ENCODE measurements at regions not wholly inside any gene's neighbourhood (a gene's known extent, or its start where the extent isn't known, plus 50 kb on each side); places are given as distances from the start of the nearest gene placed in this dataset.
"Not testable (repeated sequence)": the region's sequence is repeated elsewhere in the genome, so short reads cannot be mapped to it uniquely, and the experiment has no call there.

DNA sequence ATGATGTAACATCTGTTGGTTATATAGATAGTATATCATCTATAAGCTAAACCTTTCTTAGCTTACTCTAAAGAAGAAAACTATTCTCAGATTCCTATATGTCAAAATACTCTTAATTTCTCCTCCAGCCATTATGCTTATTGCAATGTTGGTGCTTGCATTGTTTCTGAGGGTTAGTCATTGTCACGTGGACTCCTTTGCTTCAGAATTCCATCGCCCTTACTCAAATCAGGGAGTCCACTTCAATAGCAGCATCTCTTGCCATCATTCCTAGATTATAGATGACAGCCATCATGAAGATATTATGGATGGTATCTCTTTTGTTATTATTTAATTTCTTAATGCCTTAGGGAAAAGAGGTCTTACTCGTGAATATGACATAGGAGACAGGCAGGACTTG, 776.1 kb downstream of the TENT5A start:
- DNase-seq = no peak

DNA sequence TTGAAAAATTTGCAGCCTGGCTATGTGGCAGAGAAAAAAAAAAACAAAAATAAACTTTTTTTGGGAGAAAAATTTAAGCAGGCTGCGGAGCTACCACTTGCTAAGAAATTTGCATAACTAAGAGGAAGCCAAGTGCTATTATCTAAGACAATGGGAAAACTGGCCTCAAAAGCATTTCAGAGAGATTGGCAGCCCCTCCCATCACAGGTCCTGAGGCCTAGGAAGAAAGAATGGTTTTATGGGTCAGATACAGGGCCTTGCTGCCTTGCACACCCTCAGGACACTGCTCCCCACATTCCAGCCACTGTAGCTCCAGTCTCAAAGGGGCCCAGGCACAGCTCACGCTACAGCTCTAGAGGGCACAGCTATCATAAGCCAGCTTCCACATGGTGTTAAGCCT, 777.9 kb downstream of the TENT5A start:
- DNase-seq = no peak

DNA sequence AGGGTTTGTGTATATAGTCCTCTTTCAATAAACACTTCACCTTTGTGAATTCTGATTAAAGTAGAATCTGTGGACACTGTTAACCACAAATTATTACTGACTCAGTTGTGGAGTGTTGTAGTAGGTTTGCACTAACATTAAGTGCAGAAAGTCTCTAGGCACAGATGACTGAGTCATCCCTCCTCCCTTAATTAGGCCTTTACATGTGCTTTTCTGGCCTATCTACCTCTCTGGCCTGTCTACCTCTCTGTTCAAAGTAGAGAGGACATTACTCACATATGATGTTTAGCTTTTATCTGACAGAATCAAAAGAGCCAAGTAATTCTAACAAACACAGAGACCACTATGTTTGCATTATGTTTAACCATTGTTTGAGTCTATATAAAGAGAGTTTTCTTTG, 783.0 kb downstream of the TENT5A start:
- DNase-seq = no peak

DNA sequence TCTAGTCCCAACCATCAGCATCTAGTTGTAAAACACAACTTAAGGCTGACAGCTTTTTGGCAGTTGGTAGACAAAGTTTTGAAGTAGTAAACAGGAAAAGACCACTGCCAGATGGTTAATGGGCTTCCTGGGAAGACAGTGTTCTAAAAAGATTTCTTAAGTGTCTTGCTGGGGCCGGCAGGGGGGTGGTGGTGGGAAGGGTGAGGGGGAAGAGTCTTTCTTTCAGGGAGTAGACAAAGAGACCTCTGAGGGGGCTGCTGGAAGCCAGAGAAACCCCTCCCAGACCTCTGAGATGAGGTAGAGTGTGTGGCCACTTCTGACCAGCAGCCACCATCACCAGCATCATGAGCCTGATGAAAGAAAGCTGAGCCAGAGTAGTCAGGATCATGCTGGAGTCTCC, 784.9 kb downstream of the TENT5A start:
- DNase-seq = no peak

DNA sequence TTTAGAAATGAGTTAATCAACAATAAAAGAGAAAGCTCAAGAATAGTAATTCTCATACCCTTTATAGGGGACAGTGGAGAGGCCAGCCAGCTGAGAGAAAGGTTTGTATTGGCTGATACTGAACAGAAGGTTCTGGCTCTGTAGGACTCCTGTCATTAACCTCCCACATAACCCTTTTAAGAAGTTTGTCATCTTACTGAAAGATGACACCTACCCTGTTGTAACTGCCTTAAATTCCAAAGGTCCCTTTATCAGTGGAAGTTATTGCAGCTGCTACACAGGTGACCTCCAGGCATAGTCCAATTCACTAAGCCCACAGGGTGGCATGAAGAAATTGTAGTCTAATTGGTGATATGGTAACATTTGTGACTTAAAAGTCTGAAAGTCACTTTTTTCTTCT, 790.1 kb downstream of the TENT5A start:
- no peak for DNase-seq

DNA sequence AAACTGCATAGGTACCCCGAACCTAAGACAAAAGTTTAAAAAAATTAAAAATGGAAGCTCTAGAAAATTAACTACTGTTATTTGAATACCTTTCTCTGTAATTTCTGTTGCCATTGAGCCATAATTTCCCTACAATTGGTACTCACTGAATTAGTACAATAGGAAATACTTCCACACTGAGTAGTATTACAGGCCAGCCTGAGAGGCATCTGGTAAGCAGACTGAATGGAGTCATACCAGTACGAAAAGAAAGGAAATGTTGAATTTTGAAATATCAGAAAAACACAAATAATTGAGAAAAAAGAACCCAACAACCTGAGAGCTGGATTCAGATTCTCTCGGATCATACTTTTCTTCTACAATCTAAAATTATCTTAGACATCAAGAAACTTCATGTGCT, 791.3 kb downstream of the TENT5A start:
- DNase-seq = no peak

DNA sequence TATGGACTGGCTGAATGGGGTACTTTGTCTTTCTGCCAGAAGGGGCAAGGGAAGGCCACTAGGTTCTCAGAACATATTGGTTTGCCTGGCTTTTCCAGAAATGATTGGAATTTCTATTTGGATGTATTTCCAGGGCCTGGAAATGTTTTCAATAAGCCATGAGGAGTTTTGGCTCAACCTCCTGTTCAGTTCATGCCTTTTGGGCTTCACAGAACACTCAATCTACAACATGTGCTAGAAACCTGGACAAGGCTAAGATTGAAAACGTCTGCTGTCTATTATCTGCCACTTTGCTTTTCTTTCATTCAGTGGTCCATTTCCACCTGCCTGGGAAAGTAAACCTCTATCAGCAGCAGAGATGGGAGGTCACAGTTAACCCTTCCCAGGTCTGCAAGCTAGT, 793.4 kb downstream of the TENT5A start:
- peak; percentile 19 for DNase-seq

DNA sequence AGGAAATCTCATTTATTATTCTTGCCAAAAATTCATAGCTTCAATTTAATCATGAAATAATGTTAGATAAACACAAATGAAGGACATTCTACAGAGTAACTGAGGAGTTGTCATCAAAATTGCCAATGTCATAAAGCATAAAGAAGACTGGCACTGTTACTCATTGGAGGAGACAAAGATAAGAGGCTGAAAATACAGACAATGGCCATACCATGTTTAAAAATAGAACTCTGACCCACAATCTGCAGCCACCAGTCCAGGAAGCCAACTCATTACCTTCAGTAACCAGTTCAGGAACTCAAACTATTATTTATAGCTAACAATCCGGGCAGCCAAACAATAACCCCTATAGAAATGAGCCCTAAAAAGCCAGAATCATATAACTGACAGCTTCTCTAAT, 795.6 kb downstream of the TENT5A start:
- peak; percentile 10 for DNase-seq

DNA sequence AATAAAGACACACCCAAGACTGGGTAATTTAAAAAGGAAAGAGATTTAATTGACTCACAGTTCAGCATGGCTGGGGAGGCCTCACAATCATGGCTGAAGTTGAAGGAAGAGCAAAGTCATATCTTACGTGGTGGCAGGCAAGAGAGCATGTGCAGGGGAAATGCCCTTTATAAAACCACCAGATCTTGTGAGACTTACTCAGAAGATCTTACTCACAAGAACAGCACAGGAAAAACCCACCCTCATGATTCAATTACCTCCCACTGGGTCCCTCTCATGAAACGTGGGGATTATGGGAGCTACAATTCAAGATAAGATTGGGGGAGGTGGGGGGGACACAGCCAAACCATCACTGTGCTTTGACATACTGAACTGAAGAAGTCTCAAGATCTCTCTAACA, 800.0 kb downstream of the TENT5A start:
- DNase-seq = not testable (repeated sequence)

DNA sequence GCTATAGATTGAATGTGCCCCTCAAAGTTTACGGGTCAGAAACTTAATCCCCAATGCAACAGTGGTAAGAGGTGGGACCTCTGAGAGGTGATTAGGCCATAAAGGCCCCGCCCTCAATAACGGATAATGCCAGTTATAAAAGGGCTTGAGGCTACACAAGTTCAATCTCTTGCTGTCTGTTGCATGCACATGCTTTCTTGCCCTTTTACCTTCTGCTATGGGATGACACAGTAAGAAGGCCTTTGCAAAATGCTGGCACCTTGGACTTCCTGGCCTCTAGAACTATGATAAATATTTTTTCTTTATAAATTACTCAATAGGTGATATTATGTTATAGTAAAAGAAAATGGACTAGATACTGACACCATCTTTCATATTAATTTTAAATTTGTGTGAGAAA, 806.1 kb downstream of the TENT5A start:
- DNase-seq = no peak

DNA sequence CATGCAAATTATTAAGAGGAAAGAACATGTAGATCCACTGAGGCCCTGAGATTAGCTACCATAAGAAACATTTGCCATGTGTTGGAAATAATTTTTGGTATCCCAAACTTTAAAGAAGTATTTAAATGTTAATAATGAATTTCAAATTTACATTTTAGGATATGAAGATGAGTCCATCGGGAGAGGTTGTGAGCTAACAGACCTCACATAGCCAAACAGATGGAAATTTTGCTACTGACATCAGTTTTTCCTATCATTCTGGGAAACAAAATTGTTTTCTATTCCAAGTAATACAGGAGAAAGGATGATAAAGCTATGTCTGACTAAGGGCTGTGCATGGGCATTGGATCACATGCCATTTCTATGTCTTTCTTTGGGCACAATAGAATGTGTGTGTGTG, 809.6 kb downstream of the TENT5A start:
- DNase-seq = no peak

DNA sequence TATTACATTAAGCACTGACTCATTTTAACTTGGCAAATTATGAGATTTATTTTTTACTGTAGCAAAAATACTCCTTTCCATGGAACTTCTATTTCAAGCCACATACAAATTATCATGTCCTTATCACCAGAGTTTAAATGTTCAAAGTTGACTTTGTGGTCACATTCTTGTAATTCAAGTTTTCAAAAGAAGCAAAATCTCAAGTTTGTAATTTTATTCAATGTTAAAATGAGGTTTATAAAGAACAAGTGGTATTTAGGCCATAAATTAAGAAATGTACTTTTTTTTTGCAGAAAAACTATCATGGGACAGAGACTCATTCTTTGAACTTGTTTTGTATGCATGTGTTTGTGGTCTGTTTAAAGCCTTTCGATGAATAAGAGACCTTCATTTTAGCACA, 811.5 kb downstream of the TENT5A start:
- DNase-seq = no peak

DNA sequence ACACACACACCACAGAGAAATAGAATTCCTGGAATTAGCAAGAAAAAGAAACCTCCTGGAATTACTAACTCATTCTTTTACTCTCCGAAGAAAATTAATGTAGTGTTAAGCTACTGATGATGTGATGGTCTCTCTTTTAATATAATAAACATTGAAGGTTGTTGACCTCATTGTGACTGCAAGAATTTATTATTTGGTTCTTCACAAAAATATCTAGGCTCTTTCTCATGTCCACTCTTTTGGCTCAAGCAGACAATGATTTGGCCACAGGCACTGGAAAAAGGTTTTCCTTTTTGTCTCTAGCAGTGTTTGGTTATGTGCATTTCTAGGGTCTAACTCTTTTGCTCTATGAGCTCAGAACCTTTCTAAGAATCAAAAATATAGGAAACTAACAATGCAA, 811.9 kb downstream of the TENT5A start:
- DNase-seq = no peak

DNA sequence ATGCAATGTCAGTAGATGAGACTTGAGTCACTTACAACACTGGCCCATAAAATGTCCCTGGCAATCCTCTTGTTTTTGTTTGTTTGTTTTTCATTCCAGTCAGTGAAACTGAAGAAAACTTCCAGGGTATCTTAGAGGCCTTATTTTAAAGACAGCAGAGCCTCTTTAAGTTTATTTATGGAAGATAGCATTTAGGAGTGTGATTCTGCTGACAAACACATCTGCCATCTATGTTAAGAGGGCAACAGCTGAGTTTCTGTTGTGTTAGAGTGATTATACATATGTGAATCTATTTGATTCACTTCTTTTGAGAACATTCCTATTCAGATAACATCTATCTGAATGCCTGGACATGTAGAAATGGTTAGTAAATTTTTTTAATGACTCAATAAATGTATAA, 812.6 kb downstream of the TENT5A start:
- no peak for DNase-seq

DNA sequence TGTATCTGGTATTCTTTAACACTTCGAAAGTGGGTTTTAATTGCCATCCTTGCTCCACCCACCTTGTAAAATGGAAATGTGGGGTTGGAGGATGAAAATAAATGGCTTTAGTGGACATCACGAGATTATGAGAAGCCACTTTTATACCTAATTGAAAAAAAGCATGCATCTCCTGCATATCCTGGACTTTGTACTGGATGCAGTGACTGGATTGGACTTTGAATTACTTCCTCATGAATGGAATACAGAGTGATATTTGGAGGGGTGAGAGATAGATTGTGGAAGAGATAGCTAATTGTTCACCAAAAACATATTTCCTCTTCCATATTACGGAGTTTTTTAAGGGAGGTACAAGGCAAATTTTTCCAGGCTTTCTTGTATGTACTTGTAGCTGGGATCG, 813.0 kb downstream of the TENT5A start:
- DNase-seq = no peak

DNA sequence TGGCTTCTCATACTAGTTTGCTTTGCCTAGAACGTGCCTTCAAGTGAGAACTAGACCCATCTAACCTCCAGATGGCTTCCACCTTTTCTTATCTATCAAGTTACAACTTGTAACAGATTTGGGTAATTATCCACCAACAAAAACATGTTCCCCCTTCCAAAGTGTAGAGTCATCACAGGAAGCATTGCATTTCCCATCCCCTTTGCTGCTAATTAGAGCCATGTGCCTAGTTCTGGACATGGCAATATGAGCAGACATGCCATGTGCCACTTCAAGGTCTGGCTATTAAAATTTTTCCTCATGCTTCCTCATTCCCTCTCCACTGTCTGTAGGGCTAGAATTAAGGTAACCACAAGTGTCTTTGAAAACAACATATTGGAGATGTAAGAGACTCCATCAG, 814.4 kb downstream of the TENT5A start:
- no peak for DNase-seq

DNA sequence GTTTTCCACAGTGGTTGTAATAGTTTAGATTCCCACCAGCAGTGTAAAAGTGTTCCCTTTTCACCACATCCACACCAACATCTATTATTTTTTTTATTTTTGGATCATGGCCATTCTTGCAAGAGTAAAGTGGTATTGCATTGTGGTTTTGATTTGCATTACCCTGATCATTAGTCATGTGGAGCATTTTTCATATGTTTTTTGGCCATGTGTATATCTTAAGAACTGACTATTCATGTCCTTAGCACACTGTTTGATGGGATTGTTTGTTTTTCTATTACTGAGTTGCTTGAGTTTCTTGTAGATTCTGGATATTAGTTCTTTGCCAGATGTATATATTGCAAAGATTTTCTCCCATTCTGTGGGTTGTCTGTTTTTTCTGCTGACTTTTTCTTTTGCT, 820.1 kb downstream of the TENT5A start:
- DNase-seq = no peak

DNA sequence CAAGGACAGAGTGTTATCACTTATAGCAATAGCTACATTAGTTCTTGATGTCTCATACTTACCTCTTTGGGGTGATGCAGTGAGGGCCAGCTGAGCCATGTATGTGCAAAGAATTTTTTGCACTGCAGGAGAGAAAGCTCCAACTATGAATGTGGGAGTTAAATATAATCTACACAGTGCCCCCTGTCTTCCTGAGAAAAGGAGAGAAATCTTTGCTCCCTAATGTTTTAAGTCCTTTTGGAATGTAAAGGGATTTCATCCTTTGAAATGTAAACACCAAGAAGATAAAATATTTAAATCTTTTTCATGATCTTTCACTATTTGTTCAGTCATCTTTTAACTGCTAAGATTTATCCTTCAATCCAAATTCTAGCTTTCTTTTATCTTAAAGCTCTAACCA, 822.1 kb downstream of the TENT5A start:
- no peak for DNase-seq

DNA sequence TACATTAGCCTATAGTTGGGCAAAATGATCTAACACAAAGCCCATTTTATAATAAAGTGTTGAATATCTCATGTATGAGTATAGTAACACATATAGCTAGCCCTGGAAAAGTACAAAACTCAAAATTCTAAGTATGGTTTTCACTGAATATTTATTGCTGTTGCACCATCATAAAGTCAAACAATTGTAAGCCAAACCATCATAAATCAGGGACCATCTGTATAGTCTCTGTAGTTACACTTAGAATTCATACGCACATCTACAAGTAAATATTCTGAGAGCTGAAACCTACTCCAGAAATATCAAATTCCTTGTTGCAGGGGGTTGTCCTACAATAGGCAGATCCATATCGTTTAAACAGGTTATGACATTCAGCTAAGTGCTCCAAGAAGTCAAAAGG, 817.3 kb downstream of the BCKDHB start:
- DNase-seq = no peak

DNA sequence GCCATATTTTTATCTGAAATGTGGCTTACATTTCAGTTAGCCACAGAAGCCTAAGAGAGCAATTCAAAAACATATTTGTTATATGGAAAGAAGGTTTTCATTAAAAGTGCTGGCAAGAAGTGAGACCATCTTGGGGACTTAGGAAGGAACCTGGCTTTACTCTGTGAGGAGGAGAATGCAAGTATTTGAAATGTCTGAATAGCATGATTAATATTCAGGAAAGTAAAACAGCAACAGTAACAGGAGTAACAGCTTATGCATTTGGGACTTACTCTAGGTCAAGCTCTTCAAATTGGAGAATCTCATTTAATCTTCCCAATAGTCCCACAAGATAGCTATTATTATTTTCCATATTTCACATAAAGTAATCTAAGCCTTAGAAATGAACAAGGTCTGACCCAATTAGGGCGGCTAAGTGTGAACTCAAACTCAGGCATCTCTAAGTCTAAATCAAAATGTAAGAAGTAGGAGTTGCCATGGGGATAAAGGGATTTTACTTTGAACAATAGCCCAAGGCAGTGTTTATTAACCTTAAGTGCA, 816.5 kb downstream of the BCKDHB start:
- no peak for DNase-seq

DNA sequence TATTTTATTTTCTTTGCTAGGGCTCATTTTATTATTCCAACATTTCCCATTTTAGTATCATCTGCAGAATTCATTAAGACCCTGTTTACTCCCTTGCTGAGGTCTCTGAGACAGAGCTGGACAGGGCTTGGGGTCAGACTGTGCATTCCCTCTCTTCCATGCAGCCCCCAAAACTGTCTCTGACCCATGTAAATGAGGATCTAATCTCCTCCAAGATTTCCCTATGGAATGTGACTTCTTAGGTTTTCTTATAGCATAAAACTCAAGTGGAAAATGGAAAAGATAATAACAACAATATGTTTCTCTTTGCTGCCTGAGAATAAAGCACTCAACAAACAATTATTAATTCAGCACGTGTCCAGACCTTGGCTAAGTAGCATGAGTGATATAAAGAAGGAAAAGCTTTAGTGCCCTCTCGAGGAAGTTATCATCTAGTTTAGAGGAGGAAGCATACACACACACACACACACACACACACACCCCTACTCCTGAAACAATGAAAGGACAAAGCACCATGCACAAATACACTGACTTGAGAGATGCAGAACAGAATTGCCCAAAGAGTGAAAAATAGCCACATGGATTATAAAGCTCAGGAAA, 815.5 kb downstream of the BCKDHB start:
- no peak for DNase-seq

DNA sequence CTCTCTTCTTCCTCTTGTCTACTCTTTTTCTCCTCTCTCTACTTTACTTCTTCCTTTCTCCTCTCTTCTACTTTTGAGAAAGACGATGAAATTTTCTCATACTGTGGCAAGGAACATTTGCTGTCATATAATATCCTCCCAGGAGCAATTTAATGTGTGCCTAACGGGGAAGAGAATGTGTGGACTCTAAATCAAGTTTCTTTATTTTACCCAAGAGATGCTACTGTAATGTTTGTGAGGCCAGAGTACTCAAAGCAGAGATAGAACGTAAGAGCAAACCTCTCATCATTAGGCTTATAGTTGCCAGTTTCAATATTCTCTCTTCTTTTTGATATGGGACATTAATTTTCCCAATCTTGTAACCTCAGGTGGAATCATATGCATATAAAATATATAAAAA, 801.4 kb downstream of the BCKDHB start:
- DNase-seq = no peak

DNA sequence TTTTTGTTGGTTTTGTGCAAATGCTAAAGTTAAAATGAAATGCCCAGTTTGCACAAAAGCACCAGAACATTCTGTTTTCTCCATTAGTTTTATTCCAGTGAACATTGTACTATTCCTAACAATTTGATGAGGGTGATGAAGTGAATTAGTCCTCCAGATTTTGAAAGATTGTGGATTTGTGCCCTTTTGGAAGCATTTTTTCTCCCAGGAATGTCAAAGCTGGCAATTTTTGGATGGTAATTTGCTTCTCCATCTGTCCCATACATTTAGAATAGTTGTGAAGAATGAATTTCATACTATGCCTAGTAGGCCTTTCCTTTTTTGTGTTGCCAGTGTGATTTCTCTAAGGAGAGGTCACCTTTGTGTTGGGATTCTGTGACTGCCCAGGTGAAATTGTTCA, 797.2 kb downstream of the BCKDHB start:
- no peak for DNase-seq

DNA sequence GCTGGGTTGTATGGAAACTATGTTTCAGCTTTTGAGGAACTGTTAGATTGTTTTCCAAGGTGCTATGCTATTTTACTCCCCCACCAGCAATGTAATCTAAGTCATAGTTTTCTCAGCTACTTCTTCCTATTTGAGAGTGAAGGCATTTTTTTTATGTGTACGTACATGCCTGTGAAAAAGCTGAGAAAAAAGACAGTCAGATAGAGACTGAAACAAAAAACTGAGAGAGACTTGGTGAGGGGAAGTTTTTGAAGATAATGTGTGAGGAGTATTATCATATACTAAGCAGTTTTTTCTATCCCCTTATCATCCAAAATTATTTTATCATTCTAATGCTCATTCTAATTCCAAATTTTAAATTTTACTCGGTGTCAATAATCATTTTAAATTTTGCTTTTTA, 780.0 kb downstream of the BCKDHB start:
- DNase-seq = no peak

DNA sequence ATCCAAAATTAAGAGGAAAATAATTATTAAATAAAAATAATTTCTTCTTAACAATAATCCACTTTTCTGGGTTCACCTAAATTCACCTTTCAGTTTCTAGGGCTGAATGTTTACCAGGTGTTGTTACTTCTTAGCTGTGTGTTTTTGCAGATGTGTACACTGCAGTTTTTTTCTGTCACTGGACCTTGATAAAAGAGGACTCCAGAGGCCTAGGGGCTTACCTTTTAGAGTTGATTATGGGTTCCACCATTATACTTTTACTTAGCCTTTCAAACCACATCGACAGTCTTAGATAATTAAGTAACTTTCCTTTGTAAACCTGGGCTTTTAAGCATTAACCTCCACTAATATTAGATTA, 766.5 kb downstream of the BCKDHB start:
- DNase-seq = no peak
